Lung (tissue), 11 donors: ENCODE measurements at regions not wholly inside any gene's neighbourhood (a gene's known extent, or its start where the extent isn't known, plus 50 kb on each side); places are given as distances from the start of the nearest gene placed in this dataset.

ENCODE experiments used
- ATAC-seq: fragments of 200-7000 bp; cut with Tn5 transposase; one replicate; pipeline ENCODE4 v1.9.1; 2020; ENCODE audit warnings: moderate number of reproducible peaks; ENCODE audit not compliant: insufficient read depth, low FRiP score
- DNase-seq, 3 donors: peaks; one replicate each; pipeline ENCODE4 v3.0.0-alpha.2; 2013 to 2017
- H3K27ac ChIP-seq, 2 donors: one replicate each; pipeline ENCODE4 v1.5.1; 2013; ENCODE audit warnings: mild to moderate bottlenecking in 2 of 2, moderate library complexity in 2 of 2, control low read depth in 1 of 2, inconsistent platforms in 1 of 2, low read depth in 1 of 2, low read length in 1 of 2
- H3K27me3 ChIP-seq, 3 donors: one replicate each; pipeline ENCODE4 v1.5.1; 2013; ENCODE audit warnings: low read length in 2 of 3; ENCODE audit not compliant: control insufficient read depth in 3 of 3, insufficient read depth in 3 of 3
- H3K36me3 ChIP-seq, 4 donors: one replicate each; pipeline ENCODE4 v1.5.1; 2013; ENCODE audit warnings: low read length in 4 of 4, mild to moderate bottlenecking in 1 of 4, moderate library complexity in 1 of 4; ENCODE audit not compliant: control insufficient read depth in 4 of 4, insufficient read depth in 4 of 4
- H3K4me1 ChIP-seq, 5 donors: one replicate each; pipeline ENCODE4 v1.5.1; 2013; ENCODE audit warnings: low read length in 5 of 5, mild to moderate bottlenecking in 2 of 5, moderate library complexity in 1 of 5; ENCODE audit not compliant: control insufficient read depth in 5 of 5, insufficient read depth in 5 of 5
- H3K4me3 ChIP-seq: one replicate; pipeline ENCODE4 v1.5.1; 2013; ENCODE audit warnings: mild to moderate bottlenecking, control low read depth, moderate library complexity
- H3K9ac ChIP-seq, 2 donors: one replicate each; pipeline ENCODE4 v1.5.1; 2013; ENCODE audit warnings: low read length in 2 of 2, control low read depth in 1 of 2; ENCODE audit not compliant: insufficient read depth in 1 of 2
- H3K9me3 ChIP-seq, 4 donors: one replicate each; pipeline ENCODE4 v1.5.1; 2013; ENCODE audit warnings: low read length in 3 of 4, mild to moderate bottlenecking in 1 of 4, moderate library complexity in 1 of 4; ENCODE audit not compliant: control insufficient read depth in 4 of 4, insufficient read depth in 3 of 4
- CTCF ChIP-seq: IDR thresholded peaks from 2 replicates; pipeline ENCODE4 v1.5.1; 2012; ENCODE audit warnings: mild to moderate bottlenecking; ENCODE audit errors: control extremely low read depth, extremely low read depth
- WGBS, 2 donors: extraction: QIAGEN DNeasy Blood & Tissue Kit; methylation state at CpG; one replicate each; pipeline ENCODE4 v1.1.7; 2013; 5-methylcytosine and 5-hydroxymethylcytosine counted together
- donor health status: control.
- donor health status: control.
- donor health status: Bipolar disorder and iron deficiency.
- donor health status: healthy.
- donor health status: DM: yes; HTN: yes; CAD: no.

- DNase-seq = no peak
- no peak overlapping the region for H3K27ac ChIP-seq
- no peaks in the 10 kb centered on the region for H3K4me1 ChIP-seq
- no peak for ATAC-seq
- H3K4me3 ChIP-seq = no peak overlapping the region
- WGBS, 2 donors = 48 to 62% methylated on average over 3 of the region's 3 CpGs
- TF ChIP-seq CTCF = no peak
- H3K9me3 ChIP-seq = no peaks in the 10 kb centered on the region
- H3K9ac ChIP-seq = no peak overlapping the region
- H3K36me3 ChIP-seq = no peaks in the 10 kb centered on the region
- H3K27me3 ChIP-seq = no peaks in the 10 kb centered on the region
Observed at GRCh38 chr2:16746833-16747232, 81.2 kb upstream of the CYRIA start.

- DNase-seq (no peak), ATAC-seq (no peak)
- no peak overlapping the region for H3K4me3 ChIP-seq
- no peak for TF ChIP-seq CTCF
- H3K9ac ChIP-seq = no peak overlapping the region
- no peaks in the 10 kb centered on the region for H3K9me3 ChIP-seq
- whole genome bisulfite sequencing, 2 donors = 55 to 73% methylated on average over 4 of the region's 4 CpGs
- no peaks in the 10 kb centered on the region for H3K27me3 ChIP-seq
- no peaks in the 10 kb centered on the region for H3K4me1 ChIP-seq
- H3K36me3 ChIP-seq = no peaks in the 10 kb centered on the region
- no peak overlapping the region for H3K27ac ChIP-seq
Observed at GRCh38 chr2:16746329-16746728, 80.7 kb upstream of the CYRIA start.

- no peaks in the 10 kb centered on the region for H3K4me1 ChIP-seq
- no peak for DNase-seq
- no peak overlapping the region for H3K4me3 ChIP-seq
- TF ChIP-seq CTCF = no peak
- no peak overlapping the region for H3K9ac ChIP-seq
- no peak overlapping the region for H3K27ac ChIP-seq
- H3K27me3 ChIP-seq = no peaks in the 10 kb centered on the region
- ATAC-seq = no peak
- H3K36me3 ChIP-seq = no peaks in the 10 kb centered on the region
- no peaks in the 10 kb centered on the region for H3K9me3 ChIP-seq
- 85 to 91% methylated on average over 5 of the region's 5 CpGs for WGBS, 2 donors
Observed at GRCh38 chr2:16745466-16745865, 79.8 kb upstream of the CYRIA start.

- no peaks in the 10 kb centered on the region for H3K36me3 ChIP-seq
- H3K9ac ChIP-seq = no peak overlapping the region
- no peak for TF ChIP-seq CTCF
- no peaks in the 10 kb centered on the region for H3K9me3 ChIP-seq
- H3K27me3 ChIP-seq = no peaks in the 10 kb centered on the region
- DNase-seq (no peak), ATAC-seq (no peak)
- H3K4me3 ChIP-seq = no peak overlapping the region
- H3K27ac ChIP-seq = no peak overlapping the region
- no peaks in the 10 kb centered on the region for H3K4me1 ChIP-seq
Observed at GRCh38 chr2:16744521-16744920, 78.9 kb upstream of the CYRIA start.
